Type B pancreatic cell (in vitro differentiated cells): ENCODE measurements at regions not wholly inside any gene's neighbourhood (a gene's known extent, or its start where the extent isn't known, plus 50 kb on each side); places are given as distances from the start of the nearest gene placed in this dataset.

Source experiments
- DNase-seq: peaks from one replicate; pipeline ENCODE4 v3.0.0; 2021; ENCODE audit warnings: mixed read lengths; ENCODE audit not compliant: unreplicated experiment; ENCODE audit errors: extremely low spot score
- H3K27ac Mint-ChIP-seq: 2 replicates; pipeline ENCODE4 v1.8.0; 2021; ENCODE audit warnings: mild to moderate bottlenecking, mixed read lengths
- H3K27me3 Mint-ChIP-seq: 2 replicates; pipeline ENCODE4 v1.8.0; 2021; ENCODE audit warnings: mixed read lengths
- H3K36me3 Mint-ChIP-seq: 2 replicates; pipeline ENCODE4 v1.8.0; 2021; ENCODE audit warnings: mixed read lengths
- H3K4me1 Mint-ChIP-seq: one replicate; pipeline ENCODE4 v1.8.0; 2021; ENCODE audit warnings: mixed read lengths; ENCODE audit not compliant: unreplicated experiment
- H3K4me3 Mint-ChIP-seq: 2 replicates; pipeline ENCODE4 v1.8.0; 2021; ENCODE audit warnings: mild to moderate bottlenecking, mixed read lengths
- H3K9me3 Mint-ChIP-seq: 2 replicates; pipeline ENCODE4 v1.8.0; 2021; ENCODE audit warnings: mixed read lengths
- TF ChIP-seq, protein P1 (sequence below): fragments of 200-600 bp; sonication (generic); conservative IDR thresholded peaks from 2 replicates; pipeline ENCODE4 v1.5.0; 2021; ENCODE audit warnings: antibody characterized with exemption, mild to moderate bottlenecking

DNA sequence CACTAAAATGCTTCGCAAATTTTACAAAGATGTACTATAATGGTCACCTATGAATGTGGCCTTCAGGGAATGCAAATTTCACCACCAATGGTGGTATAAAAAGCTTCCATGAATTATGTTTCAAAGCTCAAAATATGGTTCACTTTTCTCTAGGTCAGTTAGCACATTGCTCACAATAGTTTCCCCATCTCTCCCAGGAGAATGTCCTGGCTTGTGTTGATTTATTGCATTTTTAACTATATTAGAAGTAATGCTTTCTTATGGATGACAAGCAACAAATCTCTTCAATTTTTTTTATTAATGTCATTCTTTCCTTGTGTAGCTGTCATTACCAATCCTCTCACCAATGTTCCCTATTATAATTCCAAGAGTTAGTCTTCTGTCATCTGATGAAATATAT is 621.2 kb downstream of the TBC1D4 start:
- Mint-ChIP-seq H3K27ac (no peak overlapping the region), H3K27me3 (no peaks in the 10 kb centered on the region), H3K36me3 (no peaks in the 10 kb centered on the region), H3K9me3 (no peaks in the 10 kb centered on the region), H3K4me3 (no peak overlapping the region), H3K4me1 (no peaks in the 10 kb centered on the region)
- TF ChIP-seq, protein P1, sequence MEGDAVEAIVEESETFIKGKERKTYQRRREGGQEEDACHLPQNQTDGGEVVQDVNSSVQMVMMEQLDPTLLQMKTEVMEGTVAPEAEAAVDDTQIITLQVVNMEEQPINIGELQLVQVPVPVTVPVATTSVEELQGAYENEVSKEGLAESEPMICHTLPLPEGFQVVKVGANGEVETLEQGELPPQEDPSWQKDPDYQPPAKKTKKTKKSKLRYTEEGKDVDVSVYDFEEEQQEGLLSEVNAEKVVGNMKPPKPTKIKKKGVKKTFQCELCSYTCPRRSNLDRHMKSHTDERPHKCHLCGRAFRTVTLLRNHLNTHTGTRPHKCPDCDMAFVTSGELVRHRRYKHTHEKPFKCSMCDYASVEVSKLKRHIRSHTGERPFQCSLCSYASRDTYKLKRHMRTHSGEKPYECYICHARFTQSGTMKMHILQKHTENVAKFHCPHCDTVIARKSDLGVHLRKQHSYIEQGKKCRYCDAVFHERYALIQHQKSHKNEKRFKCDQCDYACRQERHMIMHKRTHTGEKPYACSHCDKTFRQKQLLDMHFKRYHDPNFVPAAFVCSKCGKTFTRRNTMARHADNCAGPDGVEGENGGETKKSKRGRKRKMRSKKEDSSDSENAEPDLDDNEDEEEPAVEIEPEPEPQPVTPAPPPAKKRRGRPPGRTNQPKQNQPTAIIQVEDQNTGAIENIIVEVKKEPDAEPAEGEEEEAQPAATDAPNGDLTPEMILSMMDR, result no peak
- no peak for DNase-seq

DNA sequence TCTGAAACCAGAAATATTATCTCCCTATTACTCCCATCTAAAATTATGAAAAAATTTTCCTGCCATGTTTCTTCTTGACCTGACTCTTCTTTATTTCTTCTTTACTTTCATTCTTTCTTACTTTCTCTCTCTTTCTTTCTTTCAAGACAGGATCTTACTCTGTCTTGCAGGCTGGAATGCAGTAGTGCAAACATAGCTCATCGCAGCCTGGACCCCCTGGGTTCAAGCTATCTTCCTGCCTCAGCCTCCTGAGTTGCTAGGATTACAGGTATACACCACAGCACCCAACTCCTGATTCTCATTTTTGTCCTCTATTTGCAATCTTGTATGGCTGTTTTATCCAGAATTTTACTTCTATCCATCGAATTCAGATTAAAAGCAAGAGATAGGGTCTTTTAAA is 631.1 kb downstream of the TBC1D4 start:
- Mint-ChIP-seq H3K36me3 (no peaks in the 10 kb centered on the region), H3K27me3 (no peaks in the 10 kb centered on the region), H3K27ac (no peak overlapping the region), H3K9me3 (peaks cover 8% of the 10 kb centered on the region), H3K4me1 (no peaks in the 10 kb centered on the region), H3K4me3 (no peak overlapping the region)
- no peak for DNase-seq
- TF ChIP-seq, protein P1, result no peak

GRCh38 chr13:74847966-74848365 is 634.0 kb downstream of the TBC1D4 start:
- TF ChIP-seq, protein P1, result no peak

DNA sequence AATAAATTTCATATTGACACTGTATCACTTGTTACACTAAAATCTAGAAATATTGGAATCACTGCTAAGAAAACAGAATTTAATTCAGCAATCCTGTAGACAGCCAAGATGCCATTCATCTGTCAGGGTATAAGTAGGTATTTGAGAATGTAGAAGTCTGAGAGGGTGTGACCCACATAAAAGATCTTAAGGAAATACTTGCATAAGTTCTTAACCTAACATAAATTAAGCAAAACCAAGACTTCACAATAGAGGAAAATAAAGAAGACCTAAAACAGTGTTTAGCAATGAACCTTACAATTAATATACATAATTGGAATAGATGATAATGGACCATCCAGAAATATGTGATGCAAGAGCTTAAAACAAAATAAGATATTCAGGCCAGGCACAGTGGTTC is 636.2 kb downstream of the TBC1D4 start:
- Mint-ChIP-seq H3K36me3 (no peaks in the 10 kb centered on the region), H3K27ac (no peak overlapping the region), H3K9me3 (peaks cover 1% of the 10 kb centered on the region), H3K4me1 (no peaks in the 10 kb centered on the region), H3K27me3 (no peaks in the 10 kb centered on the region), H3K4me3 (no peak overlapping the region)
- TF ChIP-seq, protein P1, result no peak
- DNase-seq, result no peak

More at GRCh38 chr13:74847966-74848365, 634.0 kb downstream of the TBC1D4 start:
- no peak for DNase-seq
- H3K27ac Mint-ChIP-seq, result no peak overlapping the region
- no peaks in the 10 kb centered on the region for H3K9me3 Mint-ChIP-seq
- H3K27me3 Mint-ChIP-seq, result no peaks in the 10 kb centered on the region
- no peaks in the 10 kb centered on the region for H3K4me1 Mint-ChIP-seq
- no peak overlapping the region for H3K4me3 Mint-ChIP-seq
- H3K36me3 Mint-ChIP-seq, result no peaks in the 10 kb centered on the region

- Mint-ChIP-seq H3K36me3 (no peaks in the 10 kb centered on the region), H3K4me1 (no peaks in the 10 kb centered on the region), H3K4me3 (no peak overlapping the region), H3K27me3 (no peaks in the 10 kb centered on the region), H3K9me3 (peaks cover 6% of the 10 kb centered on the region), H3K27ac (no peak overlapping the region)
- TF ChIP-seq, protein P1, result no peak
- no peak for DNase-seq
These were observed 640.3 kb downstream of the TBC1D4 start for GRCh38 chr13:74841651-74842050.

GRCh38 chr13:74841123-74841522 is 640.8 kb downstream of the TBC1D4 start:
- Mint-ChIP-seq H3K4me3 (no peak overlapping the region), H3K27ac (no peak overlapping the region), H3K36me3 (no peaks in the 10 kb centered on the region), H3K27me3 (no peaks in the 10 kb centered on the region), H3K9me3 (peaks cover 6% of the 10 kb centered on the region), H3K4me1 (no peaks in the 10 kb centered on the region)
- DNase-seq, result no peak
- TF ChIP-seq, protein P1, result no peak
